ENCODE measurements at regions not wholly inside any gene's neighbourhood (a gene's known extent, or its start where the extent isn't known, plus 50 kb on each side); places are given as distances from the start of the nearest gene placed in this dataset.

GRCh38 chr7:42460933-42461332, 223.9 kb upstream of the GLI3 start:
- Histone ChIP-seq H3K4me1 (ENCODE audit: insufficient read depth, low read length) (no peaks in the 10 kb centered on the region), H3K23ac (ENCODE audit: insufficient read length, low read depth, low read length) (no peak overlapping the region), H3K4ac (ENCODE audit: low read depth, low read length) (no peak overlapping the region), H3K9me3 (ENCODE audit: control insufficient read depth, low read depth, low read length) (no peaks in the 10 kb centered on the region), H2BK12ac (ENCODE audit: insufficient read length, low read depth, low read length) (no peak overlapping the region), H3K56ac (ENCODE audit: insufficient read length, low read depth, low read length) (no peak overlapping the region), H2AK5ac (ENCODE audit: insufficient read length, low read length) (no peak overlapping the region), H3K27me3 (ENCODE audit: insufficient read depth, low read length) (no peaks in the 10 kb centered on the region), H3T11ph (ENCODE audit: low read length) (no peak overlapping the region), H2BK5ac (ENCODE audit: insufficient read length, low read length) (no peak overlapping the region), H2AFZ (ENCODE audit: low read length) (no peak overlapping the region), H3K79me1 (ENCODE audit: insufficient read depth, low read depth, low read length, poor library complexity, severe bottlenecking) (no peaks in the 10 kb centered on the region), H4K5ac (ENCODE audit: insufficient read length, low read depth, low read length) (no peak overlapping the region), H3K4me2 (ENCODE audit: insufficient read depth, insufficient read length, low read length) (no peak overlapping the region), H4K91ac (ENCODE audit: insufficient read length, low read depth, low read length) (no peak overlapping the region), H4K20me1 (ENCODE audit: control insufficient read depth, insufficient read depth, insufficient read length) (no peaks in the 10 kb centered on the region), H3K27ac (ENCODE audit: insufficient read length, low read depth, low read length) (no peak overlapping the region), H3K14ac (ENCODE audit: insufficient read depth, low read length) (no peak overlapping the region), H3K9ac (ENCODE audit: extremely low read depth, insufficient read length, low read length) (no peak overlapping the region), H3K79me2 (ENCODE audit: insufficient read depth, low read length) (no peaks in the 10 kb centered on the region), H3K18ac (ENCODE audit: insufficient read length, low read depth, low read length) (no peak overlapping the region), H2BK20ac (ENCODE audit: low read depth, low read length, poor library complexity, severe bottlenecking) (no peak overlapping the region), H4K8ac (replicated peaks; ENCODE audit: insufficient read length, low read depth, low read length) (no peak overlapping the region), H3K23me2 (ENCODE audit: insufficient read length, low read depth, low read length, poor library complexity, severe bottlenecking) (no peaks in the 10 kb centered on the region), H2BK120ac (ENCODE audit: low read depth, low read length, poor library complexity, severe bottlenecking) (no peak overlapping the region), H2BK15ac (ENCODE audit: low read depth, low read length) (no peak overlapping the region)
- no peaks in the 10 kb centered on the region for H3K36me3 Mint-ChIP-seq (ENCODE audit: insufficient read depth in 1 of 3, low read depth in 3 of 3)
- peaks cover 2% of the 10 kb centered on the region; the same call in 1 of the 2 replicates for H3K27me3 Mint-ChIP-seq (ENCODE audit: low read depth)
- WGBS (ENCODE audit: extremely low coverage, insufficient read length, low lambda C conversion rate), result no CpG with 5 or more reads among the region's 1 CpG
- no peaks in the 10 kb centered on the region for H3K4me1 Mint-ChIP-seq
- no peak for DNase-seq
- no peak overlapping the region for H3K27ac Mint-ChIP-seq
- no peak for TF ChIP-seq CTCF (conservative IDR thresholded peaks at IDR 0.05)
- H3K9me3 Mint-ChIP-seq, result peaks cover 0 to 3% of the 10 kb centered on the region in 2 experiments; a peak in 2 of 5 replicates
- H3K4me3 Mint-ChIP-seq, result no peak overlapping the region
